ENCODE measurements at regions not wholly inside any gene's neighbourhood (a gene's known extent, or its start where the extent isn't known, plus 50 kb on each side); places are given as distances from the start of the nearest gene placed in this dataset.

- Histone ChIP-seq H3K27ac (no peak overlapping the region), H3K4me3 (no peak overlapping the region), H3K9me3 (no peaks in the 10 kb centered on the region), H3K36me3 (replicated peaks in 1 of 2; ENCODE audit: insufficient read depth in 1 of 2, low read depth in 2 of 2) (no peaks in the 10 kb centered on the region), H3K4me1 (no peaks in the 10 kb centered on the region), H3K27me3 (no peaks in the 10 kb centered on the region)
- TF ChIP-seq CTCF (IDR thresholded peaks at IDR 0.05) (no peak), POLR2A (IDR thresholded peaks at IDR 0.05) (no peak)
- DNase-seq = no peak
- ATAC-seq = no peak
- intact Hi-C loops (cut with DNase I) = no loop called here
These were observed 609.1 kb upstream of the BCHE start for GRCh38 chr3:166446291-166446690.

- DNase-seq (no peak), ATAC-seq (no peak)
- intact Hi-C loops (cut with DNase I) = no loop called here
- no peak overlapping the region for H3K27ac ChIP-seq
- no peaks in the 10 kb centered on the region for H3K4me1 ChIP-seq
- TF ChIP-seq CTCF (IDR thresholded peaks at IDR 0.05) (no peak), POLR2A (IDR thresholded peaks at IDR 0.05) (no peak)
- no peaks in the 10 kb centered on the region for H3K9me3 ChIP-seq
- no peaks in the 10 kb centered on the region for H3K36me3 ChIP-seq (replicated peaks in 1 of 2; ENCODE audit: insufficient read depth in 1 of 2, low read depth in 2 of 2)
- H3K27me3 ChIP-seq = no peaks in the 10 kb centered on the region
- no peak overlapping the region for H3K4me3 ChIP-seq
These were observed 608.6 kb upstream of the BCHE start for GRCh38 chr3:166445865-166446264.

- ATAC-seq = no peak
- 83 to 93% methylated on average over 9 of the region's 9 CpGs for WGBS, 2 donors
- intact Hi-C loops (cut with DNase I) = no loop called here
- Histone ChIP-seq H3K4me1 (no peaks in the 10 kb centered on the region), H3K36me3 (replicated peaks in 1 of 2; ENCODE audit: insufficient read depth in 1 of 2, low read depth in 2 of 2) (no peaks in the 10 kb centered on the region), H3K27ac (no peak overlapping the region), H3K9me3 (no peaks in the 10 kb centered on the region), H3K4me3 (no peak overlapping the region), H3K27me3 (no peaks in the 10 kb centered on the region)
- DNase-seq = no peak
- TF ChIP-seq POLR2A (IDR thresholded peaks at IDR 0.05) (no peak), CTCF (IDR thresholded peaks at IDR 0.05) (no peak)
These were observed 607.5 kb upstream of the BCHE start for GRCh38 chr3:166444756-166445155.

DNA sequence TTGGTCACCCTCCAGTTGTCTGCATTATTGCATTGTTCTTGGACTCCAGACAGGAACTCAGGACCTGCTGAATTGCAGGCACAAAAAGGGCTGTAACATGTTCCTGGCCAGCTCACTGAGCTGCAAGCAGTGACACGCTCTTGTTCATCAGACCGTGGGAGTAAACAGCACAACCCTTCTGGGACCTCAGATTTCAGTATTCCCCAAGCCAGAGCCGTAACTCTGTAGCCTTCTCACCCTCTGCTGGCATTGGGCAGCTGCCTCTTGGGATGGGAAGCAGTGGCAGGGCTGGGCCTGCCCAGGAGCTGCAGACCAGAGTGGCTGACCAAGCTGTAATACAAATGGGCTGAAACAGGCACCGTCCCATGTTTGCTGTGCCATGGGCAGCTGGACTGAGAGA, 607.1 kb upstream of the BCHE start:
- H3K4me1 ChIP-seq = no peaks in the 10 kb centered on the region
- 81 to 85% methylated on average over 4 of the region's 4 CpGs for WGBS, 2 donors
- no peaks in the 10 kb centered on the region for H3K27me3 ChIP-seq
- no peaks in the 10 kb centered on the region for H3K9me3 ChIP-seq
- TF ChIP-seq CTCF (IDR thresholded peaks at IDR 0.05) (no peak), POLR2A (IDR thresholded peaks at IDR 0.05) (no peak)
- DNase-seq (no peak), ATAC-seq (no peak)
- no peak overlapping the region for H3K27ac ChIP-seq
- intact Hi-C loops (cut with DNase I) = no loop called here
- no peak overlapping the region for H3K4me3 ChIP-seq
- no peaks in the 10 kb centered on the region for H3K36me3 ChIP-seq (replicated peaks in 1 of 2; ENCODE audit: insufficient read depth in 1 of 2, low read depth in 2 of 2)

GRCh38 chr3:166435469-166436057, 598.3 kb upstream of the BCHE start:
- ATAC-seq = no peak

More at GRCh38 chr3:166435469-166436057, 598.3 kb upstream of the BCHE start:
- TF ChIP-seq POLR2A (IDR thresholded peaks at IDR 0.05) (no peak), CTCF (IDR thresholded peaks at IDR 0.05) (no peak)
- no peaks in the 10 kb centered on the region for H3K36me3 ChIP-seq (replicated peaks in 1 of 2; ENCODE audit: insufficient read depth in 1 of 2, low read depth in 2 of 2)
- 89 to 90% methylated on average over 3 of the region's 3 CpGs for WGBS, 2 donors
- H3K4me3 ChIP-seq = no peak overlapping the region
- H3K27me3 ChIP-seq = no peaks in the 10 kb centered on the region
- no peak for DNase-seq
- intact Hi-C loops (cut with DNase I) = no loop called here
- H3K4me1 ChIP-seq = no peaks in the 10 kb centered on the region
- no peaks in the 10 kb centered on the region for H3K9me3 ChIP-seq
- no peak overlapping the region for H3K27ac ChIP-seq

Measured in body of pancreas (tissue), 4 donors.